Muscle layer of colon (tissue), 2 donors: ENCODE measurements at regions not wholly inside any gene's neighbourhood (a gene's known extent, or its start where the extent isn't known, plus 50 kb on each side); places are given as distances from the start of the nearest gene placed in this dataset.
A peak's percentile ranks its signal among the peaks of the same experiment; 100 is the strongest.

Experiments used
- H3K27ac ChIP-seq: one replicate; pipeline ENCODE4 v1.7.0; 2013; ENCODE audit warnings: low read depth, mild to moderate bottlenecking, low read length, moderate library complexity
- H3K27me3 ChIP-seq, 2 donors: one replicate each; pipeline ENCODE4 v1.7.0; 2013; ENCODE audit warnings: low read length in 2 of 2, mild to moderate bottlenecking in 2 of 2; ENCODE audit not compliant: insufficient read depth in 2 of 2, control insufficient read depth in 1 of 2
- H3K36me3 ChIP-seq: one replicate; pipeline ENCODE4 v1.7.0; 2013; ENCODE audit warnings: mild to moderate bottlenecking, low read length; ENCODE audit not compliant: insufficient read depth
- H3K4me1 ChIP-seq: one replicate; pipeline ENCODE4 v1.7.0; 2013; ENCODE audit warnings: mild to moderate bottlenecking, low read length; ENCODE audit not compliant: insufficient read depth
- H3K4me3 ChIP-seq, 2 donors: one replicate each; pipeline ENCODE4 v1.7.0; 2013; ENCODE audit warnings: low read length in 2 of 2, low read depth in 1 of 2, mild to moderate bottlenecking in 1 of 2, moderate library complexity in 1 of 2
- H3K9ac ChIP-seq: one replicate; pipeline ENCODE4 v1.7.0; 2013; ENCODE audit warnings: low read length
- H3K9me3 ChIP-seq: one replicate; pipeline ENCODE4 v1.7.0; 2013; ENCODE audit warnings: mild to moderate bottlenecking, low read length
- donor health status: abdominal sarcoma.
- donor health status: Adenocarcinoma of cecum.

- no peaks in the 10 kb centered on the region for H3K27me3 ChIP-seq
- H3K9me3 ChIP-seq = no peaks in the 10 kb centered on the region
- H3K4me3 ChIP-seq = no peak overlapping the region
- H3K36me3 ChIP-seq = no peaks in the 10 kb centered on the region
- H3K27ac ChIP-seq = no peak overlapping the region
- H3K9ac ChIP-seq = no peak overlapping the region
- H3K4me1 ChIP-seq = no peaks in the 10 kb centered on the region
These were observed 740.5 kb downstream of the CBLN4 start for GRCh38 chr20:55264703-55265239.

- H3K4me1 ChIP-seq = peaks cover 10% of the 10 kb centered on the region
- H3K9ac ChIP-seq = no peak overlapping the region
- no peak overlapping the region for H3K4me3 ChIP-seq
- no peaks in the 10 kb centered on the region for H3K36me3 ChIP-seq
- no peak overlapping the region for H3K27ac ChIP-seq
- no peaks in the 10 kb centered on the region for H3K27me3 ChIP-seq
- no peaks in the 10 kb centered on the region for H3K9me3 ChIP-seq
These were observed 746.8 kb downstream of the CBLN4 start for GRCh38 chr20:55258559-55258958.

GRCh38 chr20:55255016-55255415 lies 750.3 kb downstream of the CBLN4 start:
- Histone ChIP-seq H3K36me3 (no peaks in the 10 kb centered on the region), H3K27me3 (no peaks in the 10 kb centered on the region), H3K9ac (no peak overlapping the region), H3K4me3 (no peak overlapping the region), H3K27ac (no peak overlapping the region), H3K4me1 (peaks cover 30% of the 10 kb centered on the region), H3K9me3 (no peaks in the 10 kb centered on the region)

GRCh38 chr20:55253781-55254180 lies 751.5 kb downstream of the CBLN4 start:
- Histone ChIP-seq H3K9ac (no peak overlapping the region), H3K9me3 (no peaks in the 10 kb centered on the region), H3K36me3 (no peaks in the 10 kb centered on the region), H3K4me3 (no peak overlapping the region), H3K27ac (no peak overlapping the region), H3K4me1 (peaks cover 30% of the 10 kb centered on the region), H3K27me3 (no peaks in the 10 kb centered on the region)

- peak overlapping the region; percentile 14 for H3K27ac ChIP-seq
- H3K36me3 ChIP-seq = no peaks in the 10 kb centered on the region
- no peaks in the 10 kb centered on the region for H3K27me3 ChIP-seq
These were observed 752.8 kb downstream of the CBLN4 start for GRCh38 chr20:55252521-55252920.

GRCh38 chr20:55251170-55251569 lies 754.1 kb downstream of the CBLN4 start:
- H3K9ac ChIP-seq = no peak overlapping the region
- no peaks in the 10 kb centered on the region for H3K27me3 ChIP-seq
- H3K36me3 ChIP-seq = no peaks in the 10 kb centered on the region
- no peak overlapping the region for H3K4me3 ChIP-seq
- H3K4me1 ChIP-seq = peaks cover 30% of the 10 kb centered on the region
- no peaks in the 10 kb centered on the region for H3K9me3 ChIP-seq
- H3K27ac ChIP-seq = no peak overlapping the region

More at GRCh38 chr20:55252521-55252920, 752.8 kb downstream of the CBLN4 start:
- H3K9ac ChIP-seq = no peak overlapping the region
- H3K4me1 ChIP-seq = peaks cover 30% of the 10 kb centered on the region
- H3K4me3 ChIP-seq = no peak overlapping the region
- no peaks in the 10 kb centered on the region for H3K9me3 ChIP-seq

GRCh38 chr20:55242853-55243252 lies 762.5 kb downstream of the CBLN4 start:
- Histone ChIP-seq H3K9ac (no peak overlapping the region), H3K4me3 (no peak overlapping the region), H3K9me3 (no peaks in the 10 kb centered on the region), H3K36me3 (no peaks in the 10 kb centered on the region), H3K27ac (no peak overlapping the region), H3K27me3 (no peaks in the 10 kb centered on the region), H3K4me1 (no peaks in the 10 kb centered on the region)

- H3K27ac ChIP-seq = no peak overlapping the region
- H3K9me3 ChIP-seq = no peaks in the 10 kb centered on the region
- no peaks in the 10 kb centered on the region for H3K4me1 ChIP-seq
- H3K36me3 ChIP-seq = no peaks in the 10 kb centered on the region
- H3K27me3 ChIP-seq = no peaks in the 10 kb centered on the region
- H3K9ac ChIP-seq = no peak overlapping the region
- H3K4me3 ChIP-seq = no peak overlapping the region
These were observed 763.9 kb downstream of the DOK5 start for GRCh38 chr20:55239269-55239668.

GRCh38 chr20:55232647-55233046 lies 757.3 kb downstream of the DOK5 start:
- H3K4me1 ChIP-seq = no peaks in the 10 kb centered on the region
- H3K36me3 ChIP-seq = no peaks in the 10 kb centered on the region
- no peak overlapping the region for H3K27ac ChIP-seq
- no peak overlapping the region for H3K9ac ChIP-seq
- H3K27me3 ChIP-seq = no peaks in the 10 kb centered on the region
- no peaks in the 10 kb centered on the region for H3K9me3 ChIP-seq
- H3K4me3 ChIP-seq = no peak overlapping the region

GRCh38 chr20:55229451-55229850 lies 754.1 kb downstream of the DOK5 start:
- no peaks in the 10 kb centered on the region for H3K27me3 ChIP-seq
- no peaks in the 10 kb centered on the region for H3K4me1 ChIP-seq
- no peaks in the 10 kb centered on the region for H3K9me3 ChIP-seq
- no peaks in the 10 kb centered on the region for H3K36me3 ChIP-seq
- H3K9ac ChIP-seq = no peak overlapping the region
- H3K4me3 ChIP-seq = no peak overlapping the region
- no peak overlapping the region for H3K27ac ChIP-seq

GRCh38 chr20:55216525-55217242 lies 741.3 kb downstream of the DOK5 start:
- Histone ChIP-seq H3K4me3 (no peak overlapping the region), H3K27ac (no peak overlapping the region), H3K36me3 (no peaks in the 10 kb centered on the region), H3K9me3 (no peaks in the 10 kb centered on the region), H3K27me3 (no peaks in the 10 kb centered on the region), H3K9ac (no peak overlapping the region), H3K4me1 (no peaks in the 10 kb centered on the region)

- Histone ChIP-seq H3K27ac (no peak overlapping the region), H3K27me3 (no peaks in the 10 kb centered on the region), H3K9ac (no peak overlapping the region), H3K4me1 (no peaks in the 10 kb centered on the region), H3K9me3 (no peaks in the 10 kb centered on the region), H3K4me3 (no peak overlapping the region), H3K36me3 (no peaks in the 10 kb centered on the region)
These were observed 738.3 kb downstream of the DOK5 start for GRCh38 chr20:55213653-55214052.
